Neural progenitor cell (in vitro differentiated cells): ENCODE measurements at regions not wholly inside any gene's neighbourhood (a gene's known extent, or its start where the extent isn't known, plus 50 kb on each side); places are given as distances from the start of the nearest gene placed in this dataset.
"Not testable (repeated sequence)": the region's sequence is repeated elsewhere in the genome, so short reads cannot be mapped to it uniquely, and the experiment has no call there.

Experiments
- DNase-seq: peaks from one replicate; pipeline ENCODE4 v3.0.0-alpha.2; 2016; ENCODE audit warnings: low spot score
- H2AFZ ChIP-seq: fragments of 200-600 bp; sonication (generic); replicated peaks from 2 replicates; pipeline ENCODE4 v1.6.1; 2016; ENCODE audit warnings: antibody characterized with exemption
- H3F3A ChIP-seq: fragments of 200-600 bp; sonication (generic); 2 replicates; pipeline ENCODE4 v1.6.1; 2016; ENCODE audit warnings: antibody characterized with exemption, low read depth
- H3K27ac ChIP-seq: fragments of 200-600 bp; sonication (generic); 2 replicates; pipeline ENCODE4 v1.5.1; 2016; ENCODE audit warnings: mild to moderate bottlenecking
- H3K27me3 ChIP-seq: fragments of 200-600 bp; sonication (generic); 2 replicates; pipeline ENCODE4 v1.6.1; 2016; ENCODE audit warnings: mild to moderate bottlenecking, moderate library complexity
- H3K36me3 ChIP-seq: fragments of 200-600 bp; sonication (generic); 2 replicates; pipeline ENCODE4 v1.5.1; 2016
- H3K4me1 ChIP-seq: fragments of 200-600 bp; sonication (generic); 2 replicates; pipeline ENCODE4 v1.6.1; 2016; ENCODE audit warnings: mixed run types
- H3K4me2 ChIP-seq: fragments of 200-600 bp; sonication (generic); 2 replicates; pipeline ENCODE4 v1.6.1; 2016
- H3K4me3 ChIP-seq: fragments of 200-600 bp; sonication (generic); 2 replicates; pipeline ENCODE4 v1.5.1; 2016
- H3K79me2 ChIP-seq: fragments of 200-600 bp; sonication (generic); 2 replicates; pipeline ENCODE4 v1.6.1; 2016; ENCODE audit warnings: low read depth
- H3K9ac ChIP-seq: fragments of 200-600 bp; sonication (generic); 2 replicates; pipeline ENCODE4 v1.6.1; 2016
- H3K9me3 ChIP-seq: fragments of 200-600 bp; sonication (generic); 2 replicates; pipeline ENCODE4 v1.5.1; 2016; ENCODE audit warnings: low read depth
- H4K20me1 ChIP-seq: fragments of 200-600 bp; sonication (generic); 2 replicates; pipeline ENCODE4 v1.6.1; 2016; ENCODE audit warnings: low read depth
- H3K27ac Mint-ChIP-seq: 3 replicates; pipeline ENCODE4 v1.8.0; 2021; ENCODE audit warnings: mixed read lengths
- H3K27me3 Mint-ChIP-seq: 2 replicates; pipeline ENCODE4 v1.8.0; 2022; ENCODE audit warnings: low read depth, mild to moderate bottlenecking, inconsistent platforms, moderate library complexity, mixed read lengths; ENCODE audit not compliant: insufficient read depth
- H3K36me3 Mint-ChIP-seq: 3 replicates; pipeline ENCODE4 v1.8.0; 2021; ENCODE audit warnings: mixed read lengths
- H3K4me1 Mint-ChIP-seq: 3 replicates; pipeline ENCODE4 v1.8.0; 2021; ENCODE audit warnings: mixed read lengths
- H3K4me3 Mint-ChIP-seq: 3 replicates; pipeline ENCODE4 v1.8.0; 2021; ENCODE audit warnings: mild to moderate bottlenecking, moderate library complexity, mixed read lengths
- H3K9me3 Mint-ChIP-seq: 3 replicates; pipeline ENCODE4 v1.8.0; 2020; ENCODE audit warnings: mixed read lengths

- not testable (repeated sequence) for H3K27me3 ChIP-seq
- H3K27me3 Mint-ChIP-seq, result peaks cover 11% of the 10 kb centered on the region
These were observed 1510.2 kb upstream of the TPTE start for GRCh38 chr21:9010936-9011890.

GRCh38 chr21:9011916-9012315 is 1509.5 kb upstream of the TPTE start:
- peaks cover 74% of the 10 kb centered on the region for H3K9me3 Mint-ChIP-seq
- H3K4me2 ChIP-seq, H3K9ac ChIP-seq, H3K4me1 ChIP-seq, H3K4me1 Mint-ChIP-seq, H3K27ac ChIP-seq, H3K27me3 ChIP-seq, DNase-seq, H3K36me3 Mint-ChIP-seq, H3F3A ChIP-seq, H3K79me2 ChIP-seq, H3K4me3 Mint-ChIP-seq, H4K20me1 ChIP-seq, H3K36me3 ChIP-seq, H2AFZ ChIP-seq, H3K27ac Mint-ChIP-seq, H3K4me3 ChIP-seq: not testable (repeated sequence)
- H3K27me3 Mint-ChIP-seq, result peaks cover 11% of the 10 kb centered on the region
- peaks cover 63% of the 10 kb centered on the region for H3K9me3 ChIP-seq

More at GRCh38 chr21:9010936-9011890, 1510.2 kb upstream of the TPTE start:
- H3K4me3 ChIP-seq, H3K4me2 ChIP-seq, H3K9ac ChIP-seq, H3K27ac Mint-ChIP-seq, H3F3A ChIP-seq, H3K4me1 Mint-ChIP-seq, H4K20me1 ChIP-seq, H3K4me1 ChIP-seq, H3K36me3 Mint-ChIP-seq, DNase-seq, H2AFZ ChIP-seq, H3K27ac ChIP-seq, H3K36me3 ChIP-seq, H3K4me3 Mint-ChIP-seq, H3K79me2 ChIP-seq: not testable (repeated sequence)
- H3K9me3 ChIP-seq, result peaks cover 64% of the 10 kb centered on the region
- H3K9me3 Mint-ChIP-seq, result peaks cover 80% of the 10 kb centered on the region

DNA sequence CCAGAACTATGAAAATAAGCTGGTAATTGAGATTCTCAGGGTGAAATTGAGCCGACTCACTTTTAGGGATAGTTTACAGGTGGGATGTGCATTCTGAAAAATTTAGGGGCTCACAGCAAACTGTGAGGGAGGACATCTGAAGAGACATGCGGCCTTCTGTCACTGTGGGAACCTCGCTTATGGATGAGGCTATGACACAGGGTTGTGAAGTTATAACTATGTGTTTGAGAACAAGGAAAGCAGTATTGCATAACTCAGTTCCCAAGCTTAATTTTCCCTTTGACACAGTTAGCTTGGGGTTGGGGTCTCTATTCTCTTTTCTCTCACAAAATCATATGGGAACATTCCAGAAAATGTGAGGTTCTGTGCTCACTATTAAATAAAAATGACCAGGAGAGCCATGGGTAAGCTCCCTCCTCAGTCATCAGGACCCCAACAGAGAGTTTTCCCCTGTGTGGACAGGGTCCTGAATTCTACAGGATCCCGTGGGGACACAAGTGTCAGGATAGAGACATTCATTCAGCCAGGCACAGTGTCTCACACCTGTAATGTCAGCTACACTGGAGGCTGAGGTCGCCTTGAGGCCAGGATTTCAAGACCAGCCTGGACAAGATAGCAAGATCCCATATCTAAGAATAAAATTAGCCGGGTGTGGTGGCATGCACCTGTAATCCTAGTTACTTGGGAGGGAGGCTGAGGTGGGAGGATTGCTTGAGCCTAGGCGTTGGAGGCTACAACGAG is 1507.7 kb upstream of the TPTE start:
- not testable (repeated sequence) for H3K36me3 Mint-ChIP-seq, DNase-seq, H2AFZ ChIP-seq, H3K27me3 ChIP-seq, H3K27ac Mint-ChIP-seq, H3K4me3 ChIP-seq, H4K20me1 ChIP-seq, H3F3A ChIP-seq, H3K4me1 Mint-ChIP-seq, H3K27me3 Mint-ChIP-seq, H3K4me2 ChIP-seq, H3K27ac ChIP-seq, H3K9ac ChIP-seq, H3K4me3 Mint-ChIP-seq, H3K4me1 ChIP-seq, H3K79me2 ChIP-seq, H3K36me3 ChIP-seq
- H3K9me3 Mint-ChIP-seq, result peaks cover 64% of the 10 kb centered on the region
- peaks cover 53% of the 10 kb centered on the region for H3K9me3 ChIP-seq

DNA sequence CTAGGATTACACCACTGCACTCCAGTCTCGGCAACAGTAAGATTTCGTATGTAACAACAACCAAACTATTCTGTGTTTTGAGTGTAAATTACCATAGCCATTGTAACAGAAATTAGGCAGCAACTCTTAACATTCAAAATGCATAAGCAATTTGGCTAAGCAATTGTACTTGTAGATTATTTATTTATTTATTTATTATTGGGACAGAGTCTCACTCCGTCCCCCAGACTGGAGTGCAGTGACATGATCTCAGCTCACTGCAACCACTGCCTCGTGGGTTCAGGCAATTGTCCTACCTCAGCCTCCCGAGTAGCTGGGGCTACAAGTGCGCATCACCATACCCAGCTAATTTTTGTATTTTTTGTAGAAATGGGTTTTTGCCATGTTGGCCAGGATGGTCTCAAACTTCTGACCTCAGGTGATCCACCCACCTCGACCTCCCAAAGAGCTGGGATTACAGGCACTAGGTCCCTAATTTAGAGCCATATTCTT is 1507.1 kb upstream of the TPTE start:
- not testable (repeated sequence) for H3K9ac ChIP-seq, H3K4me2 ChIP-seq, H3F3A ChIP-seq, H3K36me3 Mint-ChIP-seq, H3K4me3 ChIP-seq, H3K4me1 Mint-ChIP-seq, H3K27ac ChIP-seq, H4K20me1 ChIP-seq, H3K36me3 ChIP-seq, H3K27me3 ChIP-seq, H3K27me3 Mint-ChIP-seq, DNase-seq, H3K4me3 Mint-ChIP-seq, H3K27ac Mint-ChIP-seq, H2AFZ ChIP-seq, H3K4me1 ChIP-seq, H3K79me2 ChIP-seq
- H3K9me3 ChIP-seq, result peaks cover 49% of the 10 kb centered on the region
- H3K9me3 Mint-ChIP-seq, result peaks cover 58% of the 10 kb centered on the region

- H3K9me3 ChIP-seq, result peaks cover 43% of the 10 kb centered on the region
- H3K9ac ChIP-seq, H3K36me3 ChIP-seq, H3K27ac ChIP-seq, H3K27me3 ChIP-seq, H2AFZ ChIP-seq, DNase-seq, H3F3A ChIP-seq, H3K4me3 Mint-ChIP-seq, H3K27ac Mint-ChIP-seq, H3K79me2 ChIP-seq, H3K36me3 Mint-ChIP-seq, H3K4me1 ChIP-seq, H3K4me3 ChIP-seq, H3K27me3 Mint-ChIP-seq, H3K4me1 Mint-ChIP-seq, H3K4me2 ChIP-seq, H4K20me1 ChIP-seq: not testable (repeated sequence)
- H3K9me3 Mint-ChIP-seq, result peaks cover 53% of the 10 kb centered on the region
These were observed 1505.7 kb upstream of the TPTE start for GRCh38 chr21:9015483-9016197.

- not testable (repeated sequence) for H4K20me1 ChIP-seq, H3K27ac Mint-ChIP-seq, H3K9ac ChIP-seq, H3K4me3 ChIP-seq, H3K79me2 ChIP-seq, H3K27me3 Mint-ChIP-seq, H3K36me3 ChIP-seq, H3K4me1 ChIP-seq, H3K36me3 Mint-ChIP-seq, H3K4me3 Mint-ChIP-seq, H2AFZ ChIP-seq, H3K4me1 Mint-ChIP-seq, H3F3A ChIP-seq, H3K27me3 ChIP-seq, H3K4me2 ChIP-seq, H3K27ac ChIP-seq, DNase-seq
- H3K9me3 Mint-ChIP-seq, result peaks cover 44% of the 10 kb centered on the region
- peaks cover 31% of the 10 kb centered on the region for H3K9me3 ChIP-seq
These were observed 1504.2 kb upstream of the TPTE start for GRCh38 chr21:9017206-9017605.

DNA sequence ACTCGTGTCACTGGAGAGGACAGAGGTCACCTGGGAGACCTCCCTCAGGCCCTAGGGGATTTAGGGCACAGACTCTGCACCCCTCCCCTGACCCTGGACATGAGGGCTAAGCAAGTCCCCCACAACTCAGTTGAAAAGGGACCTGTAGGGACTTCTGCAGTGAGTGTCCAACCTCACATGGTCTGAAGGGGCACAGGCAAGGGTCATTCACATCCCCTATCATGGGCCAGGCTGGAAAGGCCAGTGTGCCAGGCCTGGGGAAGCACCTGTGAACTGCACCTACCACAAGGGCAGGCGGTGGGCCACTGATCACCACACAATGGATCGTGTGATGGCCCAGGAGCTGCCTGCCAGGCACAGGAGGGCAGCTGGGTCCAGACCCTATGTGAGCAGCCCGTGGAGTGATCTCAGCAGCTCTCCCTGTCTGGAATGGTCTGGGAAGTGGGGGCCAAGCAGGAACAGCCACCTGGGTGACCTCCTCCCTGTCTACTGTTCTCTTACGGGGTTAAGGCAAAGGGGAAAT is 1502.6 kb upstream of the TPTE start:
- H3K9ac ChIP-seq, H3K4me3 ChIP-seq, H4K20me1 ChIP-seq, H3K4me3 Mint-ChIP-seq, H3K36me3 Mint-ChIP-seq, H3K27ac Mint-ChIP-seq, H2AFZ ChIP-seq, H3K27me3 ChIP-seq, DNase-seq, H3K36me3 ChIP-seq, H3K4me1 ChIP-seq, H3K79me2 ChIP-seq, H3K27me3 Mint-ChIP-seq, H3K4me1 Mint-ChIP-seq, H3K27ac ChIP-seq, H3F3A ChIP-seq, H3K4me2 ChIP-seq: not testable (repeated sequence)
- peaks cover 25% of the 10 kb centered on the region for H3K9me3 ChIP-seq
- H3K9me3 Mint-ChIP-seq, result peaks cover 30% of the 10 kb centered on the region
